Peyer's patch (tissue), 4 donors: ENCODE measurements at regions not wholly inside any gene's neighbourhood (a gene's known extent, or its start where the extent isn't known, plus 50 kb on each side); places are given as distances from the start of the nearest gene placed in this dataset.

Experiments
- CTCF ChIP-seq, 6 experiments: fragments of 450-650 bp in 4 of 6; fragments of 200-600 bp in 2 of 6; sonication (generic) in 1 of 6; IDR thresholded peaks; one replicate each; pipeline ENCODE4 v1.5.1; 2017 to 2019; ENCODE audit warnings: antibody characterized with exemption in 6 of 6, mild to moderate bottlenecking in 3 of 6, moderate library complexity in 1 of 6
- POLR2A ChIP-seq, 2 donors: fragments of 450-650 bp; IDR thresholded peaks; one replicate each; pipeline ENCODE4 v1.5.1; 2017; ENCODE audit warnings: antibody characterized with exemption in 2 of 2, mild to moderate bottlenecking in 2 of 2, moderate library complexity in 2 of 2

GRCh38 chr1:93763704-93764365 lies 82.2 kb upstream of the BCAR3 start:
- TF ChIP-seq CTCF (IDR thresholded peaks at IDR 0.05) (no peak), POLR2A (IDR thresholded peaks at IDR 0.05) (no peak)
